ENCODE measurements at regions not wholly inside any gene's neighbourhood (a gene's known extent, or its start where the extent isn't known, plus 50 kb on each side); places are given as distances from the start of the nearest gene placed in this dataset.

- ATAC-seq (no peak), DNase-seq (ENCODE audit: low spot score) (no peak)
- Histone ChIP-seq H3K27me3 (ENCODE audit: insufficient read depth) (no peaks in the 10 kb centered on the region), H3K36me3 (ENCODE audit: insufficient read depth) (no peaks in the 10 kb centered on the region), H3F3A (replicated peaks; ENCODE audit: low read depth) (0 out of 2 replicates have a peak, but pooled peaks cover 3% of the 10 kb centered on the region), H3K4me2 (peak overlapping the region; percentile 13; the same call in 1 of the 2 replicates), H3K4me3 (no peak overlapping the region), H3K79me2 (replicated peaks; ENCODE audit: insufficient read depth) (no peaks in the 10 kb centered on the region), H3K4me1 (ENCODE audit: insufficient read depth) (peaks cover 48% of the 10 kb centered on the region), H3K27ac (ENCODE audit: low read depth) (peak overlapping the region; percentile 89; the same call in 1 of the 2 replicates), H2AFZ (no peak overlapping the region), H3K9me2 (ENCODE audit: insufficient read depth) (peaks cover 22% of the 10 kb centered on the region), H4K20me1 (replicated peaks; ENCODE audit: insufficient read depth) (no peaks in the 10 kb centered on the region)
- H3K36me3 Mint-ChIP-seq (ENCODE audit: low read depth), result no peaks in the 10 kb centered on the region
- H3K27me3 Mint-ChIP-seq (ENCODE audit: insufficient read depth, low read depth, poor library complexity), result no peaks in the 10 kb centered on the region
- TF ChIP-seq, protein P1, sequence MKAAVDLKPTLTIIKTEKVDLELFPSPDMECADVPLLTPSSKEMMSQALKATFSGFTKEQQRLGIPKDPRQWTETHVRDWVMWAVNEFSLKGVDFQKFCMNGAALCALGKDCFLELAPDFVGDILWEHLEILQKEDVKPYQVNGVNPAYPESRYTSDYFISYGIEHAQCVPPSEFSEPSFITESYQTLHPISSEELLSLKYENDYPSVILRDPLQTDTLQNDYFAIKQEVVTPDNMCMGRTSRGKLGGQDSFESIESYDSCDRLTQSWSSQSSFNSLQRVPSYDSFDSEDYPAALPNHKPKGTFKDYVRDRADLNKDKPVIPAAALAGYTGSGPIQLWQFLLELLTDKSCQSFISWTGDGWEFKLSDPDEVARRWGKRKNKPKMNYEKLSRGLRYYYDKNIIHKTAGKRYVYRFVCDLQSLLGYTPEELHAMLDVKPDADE (IDR thresholded peaks at IDR 0.05), result no peak
- no peak for TF ChIP-seq ZNF331 (CRISPR knock-in tag; IDR thresholded peaks at IDR 0.05; ENCODE audit: low read depth)
- TF ChIP-seq CREB1 (CRISPR knock-in tag; IDR thresholded peaks at IDR 0.05; ENCODE audit: low read depth), result no peak
- no peak for TF ChIP-seq NANOG (IDR thresholded peaks at IDR 0.05; ENCODE audit: borderline replicate concordance)
- no peak for TF ChIP-seq CTCF (conservative IDR thresholded peaks at IDR 0.05; ENCODE audit: low read depth in 2 of 2)
- TF ChIP-seq, protein P2, sequence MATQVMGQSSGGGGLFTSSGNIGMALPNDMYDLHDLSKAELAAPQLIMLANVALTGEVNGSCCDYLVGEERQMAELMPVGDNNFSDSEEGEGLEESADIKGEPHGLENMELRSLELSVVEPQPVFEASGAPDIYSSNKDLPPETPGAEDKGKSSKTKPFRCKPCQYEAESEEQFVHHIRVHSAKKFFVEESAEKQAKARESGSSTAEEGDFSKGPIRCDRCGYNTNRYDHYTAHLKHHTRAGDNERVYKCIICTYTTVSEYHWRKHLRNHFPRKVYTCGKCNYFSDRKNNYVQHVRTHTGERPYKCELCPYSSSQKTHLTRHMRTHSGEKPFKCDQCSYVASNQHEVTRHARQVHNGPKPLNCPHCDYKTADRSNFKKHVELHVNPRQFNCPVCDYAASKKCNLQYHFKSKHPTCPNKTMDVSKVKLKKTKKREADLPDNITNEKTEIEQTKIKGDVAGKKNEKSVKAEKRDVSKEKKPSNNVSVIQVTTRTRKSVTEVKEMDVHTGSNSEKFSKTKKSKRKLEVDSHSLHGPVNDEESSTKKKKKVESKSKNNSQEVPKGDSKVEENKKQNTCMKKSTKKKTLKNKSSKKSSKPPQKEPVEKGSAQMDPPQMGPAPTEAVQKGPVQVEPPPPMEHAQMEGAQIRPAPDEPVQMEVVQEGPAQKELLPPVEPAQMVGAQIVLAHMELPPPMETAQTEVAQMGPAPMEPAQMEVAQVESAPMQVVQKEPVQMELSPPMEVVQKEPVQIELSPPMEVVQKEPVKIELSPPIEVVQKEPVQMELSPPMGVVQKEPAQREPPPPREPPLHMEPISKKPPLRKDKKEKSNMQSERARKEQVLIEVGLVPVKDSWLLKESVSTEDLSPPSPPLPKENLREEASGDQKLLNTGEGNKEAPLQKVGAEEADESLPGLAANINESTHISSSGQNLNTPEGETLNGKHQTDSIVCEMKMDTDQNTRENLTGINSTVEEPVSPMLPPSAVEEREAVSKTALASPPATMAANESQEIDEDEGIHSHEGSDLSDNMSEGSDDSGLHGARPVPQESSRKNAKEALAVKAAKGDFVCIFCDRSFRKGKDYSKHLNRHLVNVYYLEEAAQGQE (IDR thresholded peaks at IDR 0.05; ENCODE audit: unreplicated experiment), result no peak
- no peak for TF ChIP-seq ZNF114 (CRISPR knock-in tag; IDR thresholded peaks at IDR 0.05)
- no peak for TF ChIP-seq STAT1 (IDR thresholded peaks at IDR 0.05; ENCODE audit: unreplicated experiment)
- TF ChIP-seq EZH2 (IDR thresholded peaks at IDR 0.05; ENCODE audit: low read depth, unreplicated experiment), result no peak
- no peaks in the 10 kb centered on the region for H3K9me3 Mint-ChIP-seq
- H3K4me1 Mint-ChIP-seq, result peaks cover 42% of the 10 kb centered on the region
- no peak overlapping the region for H3K27ac Mint-ChIP-seq
- H3K4me3 Mint-ChIP-seq, result no peak overlapping the region
These were observed 201.0 kb upstream of the CAMK1G start for GRCh38 chr1:209382231-209383100.

Measured in GM23338 (cell line).